NCI-H2196 (cell line): ENCODE measurements at regions not wholly inside any gene's neighbourhood (a gene's known extent, or its start where the extent isn't known, plus 50 kb on each side); places are given as distances from the start of the nearest gene placed in this dataset.
"Not testable (repeated sequence)": the region's sequence is repeated elsewhere in the genome, so short reads cannot be mapped to it uniquely, and the experiment has no call there.

Experiments
- DNase-seq: peaks from one replicate; lab custom pipeline; 2025; ENCODE audit not compliant: unreplicated experiment; lab: John Stamatoyannopoulos, UW

- DNase-seq = no peak
Measured at GRCh38 chr3:18194431-18194830, 230.7 kb downstream of the SATB1 start.

- no peak for DNase-seq
Measured at GRCh38 chr3:18190646-18191045, 234.5 kb downstream of the SATB1 start.

- no peak for DNase-seq
Measured at GRCh38 chr3:18189282-18190050, 235.7 kb downstream of the SATB1 start.

- no peak for DNase-seq
Measured at GRCh38 chr3:18188491-18188890, 236.6 kb downstream of the SATB1 start.

GRCh38 chr3:18185624-18186023 lies 239.5 kb downstream of the SATB1 start:
- no peak for DNase-seq

- DNase-seq = not testable (repeated sequence)
Measured at GRCh38 chr3:18182923-18183322, 242.2 kb downstream of the SATB1 start.

GRCh38 chr3:18179521-18179920 lies 245.6 kb downstream of the SATB1 start:
- DNase-seq = no peak

- no peak for DNase-seq
Measured at GRCh38 chr3:18177271-18177670, 247.9 kb downstream of the SATB1 start.

- DNase-seq = not testable (repeated sequence)
Measured at GRCh38 chr3:18173891-18174290, 251.2 kb downstream of the SATB1 start.

GRCh38 chr3:18159681-18160080 lies 265.5 kb downstream of the SATB1 start:
- no peak for DNase-seq

GRCh38 chr3:18153571-18154173 lies 271.5 kb downstream of the SATB1 start:
- DNase-seq = no peak

- no peak for DNase-seq
Measured at GRCh38 chr3:18151199-18151598, 273.9 kb downstream of the SATB1 start.

- DNase-seq = no peak
Measured at GRCh38 chr3:18149935-18150334, 275.2 kb downstream of the SATB1 start.

- DNase-seq = no peak
Measured at GRCh38 chr3:18149386-18149785, 275.8 kb downstream of the SATB1 start.

GRCh38 chr3:18144571-18144970 lies 280.6 kb downstream of the SATB1 start:
- no peak for DNase-seq

GRCh38 chr3:18143258-18143780 lies 281.8 kb downstream of the SATB1 start:
- no peak for DNase-seq

- DNase-seq = no peak
Measured at GRCh38 chr3:18137958-18138357, 287.2 kb downstream of the SATB1 start.

- DNase-seq = no peak
Measured at GRCh38 chr3:18135060-18135814, 289.9 kb downstream of the SATB1 start.

- no peak for DNase-seq
Measured at GRCh38 chr3:18134386-18135059, 290.6 kb downstream of the SATB1 start.

GRCh38 chr3:18132991-18133390 lies 292.1 kb downstream of the SATB1 start:
- DNase-seq = no peak
